HUDEP-2 (cell line): ENCODE measurements at regions not wholly inside any gene's neighbourhood (a gene's known extent, or its start where the extent isn't known, plus 50 kb on each side); places are given as distances from the start of the nearest gene placed in this dataset.
"Not testable (repeated sequence)": the region's sequence is repeated elsewhere in the genome, so short reads cannot be mapped to it uniquely, and the experiment has no call there.

ENCODE experiments used
- DNase-seq, 76 experiments: peaks; one replicate each; lab custom pipeline; 2025; ENCODE audit not compliant: unreplicated experiment in 76 of 76; lab: John Stamatoyannopoulos, UW

- DNase-seq, result no peak
Measured at GRCh38 chr9:31135567-31135966, 1248.9 kb upstream of the ACO1 start.

- DNase-seq, result no peak
Measured at GRCh38 chr9:31136524-31136923, 1247.9 kb upstream of the ACO1 start.

GRCh38 chr9:31137176-31138160 is 1247.0 kb upstream of the ACO1 start:
- DNase-seq, result no peak

GRCh38 chr9:31140316-31140715 is 1244.1 kb upstream of the ACO1 start:
- DNase-seq, result peak in 3 of 76 experiments; percentile 1 to 6 (median 2)

- no peak for DNase-seq
Measured at GRCh38 chr9:31142456-31142855, 1242.0 kb upstream of the ACO1 start.

GRCh38 chr9:31144614-31145013 is 1239.8 kb upstream of the ACO1 start:
- DNase-seq, result no peak

- no peak for DNase-seq
Measured at GRCh38 chr9:31146485-31147166, 1237.8 kb upstream of the ACO1 start.

- no peak for DNase-seq
Measured at GRCh38 chr9:31153250-31153840, 1231.1 kb upstream of the ACO1 start.

GRCh38 chr9:31166516-31166915 is 1217.9 kb upstream of the ACO1 start:
- peak in 1 of 76 experiments; percentile 7 for DNase-seq

- DNase-seq, result no peak
Measured at GRCh38 chr9:31168161-31168560, 1216.3 kb upstream of the ACO1 start.

GRCh38 chr9:31174681-31175080 is 1209.8 kb upstream of the ACO1 start:
- DNase-seq, result no peak

- no peak for DNase-seq
Measured at GRCh38 chr9:31183866-31184265, 1200.6 kb upstream of the ACO1 start.

- DNase-seq, result no peak
Measured at GRCh38 chr9:31185831-31186230, 1198.6 kb upstream of the ACO1 start.

GRCh38 chr9:31188496-31188895 is 1195.9 kb upstream of the ACO1 start:
- no peak for DNase-seq

- DNase-seq, result no peak
Measured at GRCh38 chr9:31210978-31211570, 1173.4 kb upstream of the ACO1 start.

- not testable (repeated sequence) for DNase-seq
Measured at GRCh38 chr9:31229976-31230375, 1154.5 kb upstream of the ACO1 start.

GRCh38 chr9:31232485-31232884 is 1152.0 kb upstream of the ACO1 start:
- DNase-seq, result no peak

GRCh38 chr9:31236344-31236743 is 1148.1 kb upstream of the ACO1 start:
- DNase-seq, result no peak

- DNase-seq, result no peak
Measured at GRCh38 chr9:31243386-31243785, 1141.1 kb upstream of the ACO1 start.

GRCh38 chr9:31248156-31248555 is 1136.3 kb upstream of the ACO1 start:
- no peak for DNase-seq

GRCh38 chr9:31251386-31251785 is 1133.1 kb upstream of the ACO1 start:
- DNase-seq, result no peak
